Astrocyte of the spinal cord (primary cell): ENCODE measurements at regions not wholly inside any gene's neighbourhood (a gene's known extent, or its start where the extent isn't known, plus 50 kb on each side); places are given as distances from the start of the nearest gene placed in this dataset.

Experiments
- DNase-seq: peaks from one replicate; pipeline ENCODE4 v3.0.0; 2011; ENCODE audit warnings: low read depth, low spot score
- H3K4me3 ChIP-seq: 2 replicates; pipeline ENCODE4 v1.5.1; 2011; ENCODE audit warnings: low read depth, mild to moderate bottlenecking, low read length, moderate library complexity
- in situ Hi-C: cut with HindIII; loops from 2 replicates; pipeline ENCODE4 v1.10.0; 2017; ENCODE audit warnings: low sequenced_read_pairs
- TF ChIP-seq, protein P1 (sequence below): IDR thresholded peaks from 2 replicates; pipeline ENCODE4 v1.5.1; 2012; ENCODE audit warnings: low read depth, mild to moderate bottlenecking, low read length, inconsistent platforms

- no peak for DNase-seq
- in situ Hi-C loops: no loop called here
- no peak overlapping the region for H3K4me3 ChIP-seq
- TF ChIP-seq, protein P1, sequence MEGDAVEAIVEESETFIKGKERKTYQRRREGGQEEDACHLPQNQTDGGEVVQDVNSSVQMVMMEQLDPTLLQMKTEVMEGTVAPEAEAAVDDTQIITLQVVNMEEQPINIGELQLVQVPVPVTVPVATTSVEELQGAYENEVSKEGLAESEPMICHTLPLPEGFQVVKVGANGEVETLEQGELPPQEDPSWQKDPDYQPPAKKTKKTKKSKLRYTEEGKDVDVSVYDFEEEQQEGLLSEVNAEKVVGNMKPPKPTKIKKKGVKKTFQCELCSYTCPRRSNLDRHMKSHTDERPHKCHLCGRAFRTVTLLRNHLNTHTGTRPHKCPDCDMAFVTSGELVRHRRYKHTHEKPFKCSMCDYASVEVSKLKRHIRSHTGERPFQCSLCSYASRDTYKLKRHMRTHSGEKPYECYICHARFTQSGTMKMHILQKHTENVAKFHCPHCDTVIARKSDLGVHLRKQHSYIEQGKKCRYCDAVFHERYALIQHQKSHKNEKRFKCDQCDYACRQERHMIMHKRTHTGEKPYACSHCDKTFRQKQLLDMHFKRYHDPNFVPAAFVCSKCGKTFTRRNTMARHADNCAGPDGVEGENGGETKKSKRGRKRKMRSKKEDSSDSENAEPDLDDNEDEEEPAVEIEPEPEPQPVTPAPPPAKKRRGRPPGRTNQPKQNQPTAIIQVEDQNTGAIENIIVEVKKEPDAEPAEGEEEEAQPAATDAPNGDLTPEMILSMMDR: no peak
Observed at GRCh38 chr13:74920361-74920760, 561.6 kb downstream of the TBC1D4 start.

- TF ChIP-seq, protein P1: no peak
- in situ Hi-C loops: no loop called here
- no peak for DNase-seq
Observed at GRCh38 chr13:74919914-74920313, 562.1 kb downstream of the TBC1D4 start.

DNA sequence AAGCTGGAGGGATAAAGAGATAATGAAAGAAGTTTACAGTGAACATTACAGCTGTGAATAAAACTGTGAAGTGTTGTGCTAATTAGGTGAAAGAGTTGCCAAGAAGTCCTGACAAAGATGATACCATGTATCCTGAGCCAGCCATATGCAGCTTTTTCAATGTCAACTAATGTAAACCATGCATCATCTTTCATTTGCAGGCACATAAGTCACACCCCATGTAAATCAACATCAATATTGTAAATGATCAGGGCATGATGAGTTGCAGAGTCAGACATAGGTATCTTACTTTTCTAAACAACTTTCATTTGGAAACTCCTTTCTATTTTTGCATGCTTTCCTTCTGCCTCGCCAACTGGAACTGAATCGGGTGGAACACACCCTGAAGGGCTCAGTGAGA lies 569.1 kb downstream of the TBC1D4 start:
- TF ChIP-seq, protein P1: no peak
- in situ Hi-C loops: no loop called here
- no peak for DNase-seq
- no peak overlapping the region for H3K4me3 ChIP-seq

More at GRCh38 chr13:74919914-74920313, 562.1 kb downstream of the TBC1D4 start:
- no peak overlapping the region for H3K4me3 ChIP-seq

- TF ChIP-seq, protein P1: no peak
- in situ Hi-C loops: no loop called here
Observed at GRCh38 chr13:74910415-74910814, 571.6 kb downstream of the TBC1D4 start.

DNA sequence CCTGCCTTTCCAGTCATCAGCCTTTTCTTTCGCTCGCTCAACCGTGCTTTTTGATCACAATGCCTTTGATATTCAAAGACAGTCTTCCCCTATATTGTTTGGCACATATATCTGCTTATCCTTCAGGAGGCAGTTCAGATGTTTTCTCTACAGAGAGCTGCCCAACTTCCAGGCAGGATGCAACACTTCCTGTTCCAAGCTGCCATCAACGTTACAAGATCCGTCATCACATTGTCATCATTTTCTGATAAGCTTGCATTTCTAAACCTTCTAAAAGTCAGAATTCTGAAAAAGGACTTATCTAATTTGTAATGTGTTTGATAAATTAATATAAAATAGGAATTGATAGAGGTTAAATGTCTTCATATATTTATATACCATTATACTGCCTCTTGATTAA lies 574.2 kb downstream of the TBC1D4 start:
- H3K4me3 ChIP-seq: no peak overlapping the region
- DNase-seq: no peak

More at GRCh38 chr13:74910415-74910814, 571.6 kb downstream of the TBC1D4 start:
- no peak for DNase-seq
- H3K4me3 ChIP-seq: no peak overlapping the region

DNA sequence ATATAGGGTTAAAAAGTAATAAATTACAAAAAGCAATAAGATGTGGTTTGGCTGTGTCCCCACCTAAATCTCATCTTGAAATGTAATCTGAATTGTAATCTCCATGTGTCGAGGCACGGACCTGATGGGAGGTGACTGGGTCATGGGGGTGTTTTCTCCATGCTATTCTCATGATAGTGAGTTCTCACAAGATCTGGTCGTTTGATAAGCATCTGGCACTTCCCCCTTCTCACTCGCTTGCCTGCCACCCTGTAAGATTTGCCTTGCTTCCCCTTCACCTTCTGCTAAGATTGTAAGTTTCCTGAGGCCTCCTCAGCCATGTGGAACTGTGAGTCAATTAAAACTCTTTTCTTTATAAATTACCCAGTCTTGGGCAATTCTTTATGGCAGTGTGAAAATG lies 577.4 kb downstream of the TBC1D4 start:
- no peak overlapping the region for H3K4me3 ChIP-seq
- no peak for DNase-seq
- in situ Hi-C loops: no loop called here
- TF ChIP-seq, protein P1: no peak

More for the DNA sequence above, 574.2 kb downstream of the TBC1D4 start:
- in situ Hi-C loops: no loop called here
- TF ChIP-seq, protein P1: no peak
